SK-N-SH (cell line): ENCODE measurements at regions not wholly inside any gene's neighbourhood (a gene's known extent, or its start where the extent isn't known, plus 50 kb on each side); places are given as distances from the start of the nearest gene placed in this dataset.

Source experiments
- CTCF ChIA-PET: fragments of 300-600, 350-600 bp; formaldehyde crosslinking; extraction: SDS; loops from one replicate; lab custom pipeline; 2021; lab: Yijun Ruan, JAX
- POLR2A ChIA-PET: fragments of 350-600 bp; sonication (Branson Sonifier 250); formaldehyde crosslinking; extraction: SDS; loops from one replicate; lab custom pipeline; 2020; ENCODE audit warnings: antibody characterized with exemption, inconsistent platforms; lab: Yijun Ruan, JAX
- DNase-seq: peaks from one replicate; pipeline ENCODE4 v3.0.0; 2012
- H2AFZ ChIP-seq: fragments of 200-600 bp; sonication (generic); 2 replicates; pipeline ENCODE4 v1.8.1; 2016; ENCODE audit warnings: antibody characterized with exemption, mild to moderate bottlenecking, low read depth
- H3F3A ChIP-seq: fragments of 200-600 bp; sonication (generic); replicated peaks from 2 replicates; pipeline ENCODE3; 2016; ENCODE audit warnings: antibody characterized with exemption, mild to moderate bottlenecking; ENCODE audit not compliant: insufficient read depth
- H3K27ac ChIP-seq, 2 experiments: fragments of 200-500 bp in 1 of 2; fragments of 200-600 bp in 1 of 2; sonication (Bioruptor generic) in 1 of 2; sonication (generic), shearing (Covaris generic) in 1 of 2; 2 replicates each; pipeline versions ENCODE4 v1.5.1 to v1.6.1; 2014 to 2016; ENCODE audit warnings: low read depth in 2 of 2, inconsistent platforms in 1 of 2, low read length in 1 of 2, mild to moderate bottlenecking in 1 of 2, mixed read lengths in 1 of 2
- H3K27me3 ChIP-seq: fragments of 200-600 bp; sonication (generic), shearing (Covaris generic); 2 replicates; pipeline ENCODE4 v1.6.1; 2016; ENCODE audit warnings: mixed run types; ENCODE audit not compliant: insufficient read depth
- H3K36me3 ChIP-seq, 2 experiments: fragments of 200-500 bp in 1 of 2; fragments of 200-600 bp in 1 of 2; sonication (Bioruptor generic) in 1 of 2; sonication (generic) in 1 of 2; replicated peaks in 1 of 2; 2 replicates each; pipeline versions ENCODE3 to v1.5.1; 2014 to 2016; ENCODE audit warnings: low read length in 1 of 2, mild to moderate bottlenecking in 1 of 2; ENCODE audit not compliant: insufficient read depth in 2 of 2, control insufficient read depth in 1 of 2
- H3K4me1 ChIP-seq, 2 experiments: fragments of 200-500 bp in 1 of 2; fragments of 200-600 bp in 1 of 2; sonication (Bioruptor generic) in 1 of 2; sonication (generic), shearing (Covaris generic) in 1 of 2; 2 replicates each; pipeline versions ENCODE4 v1.5.1 to v1.6.1; 2014 to 2016; ENCODE audit warnings: low read depth in 1 of 2, low read length in 1 of 2, mixed run types in 1 of 2; ENCODE audit not compliant: insufficient read depth in 2 of 2, control insufficient read depth in 1 of 2
- H3K4me2 ChIP-seq: fragments of 200-600 bp; sonication (generic), shearing (Covaris generic); 2 replicates; pipeline ENCODE4 v1.6.1; 2017; ENCODE audit warnings: mixed run types
- H3K4me3 ChIP-seq, 2 experiments: fragments of 200-500 bp in 1 of 2; fragments of 200-600 bp in 1 of 2; sonication (Bioruptor generic) in 1 of 2; sonication (generic), shearing (Covaris generic) in 1 of 2; 2 replicates each; pipeline versions ENCODE4 v1.5.1 to v1.8.1; 2014 to 2016; ENCODE audit warnings: low read depth in 2 of 2, inconsistent platforms in 1 of 2, low read length in 1 of 2, mild to moderate bottlenecking in 1 of 2, mixed read lengths in 1 of 2, moderate library complexity in 1 of 2
- H3K79me2 ChIP-seq: fragments of 200-600 bp; sonication (generic); 2 replicates; pipeline ENCODE4 v1.8.1; 2017; ENCODE audit warnings: mild to moderate bottlenecking; ENCODE audit not compliant: insufficient read depth
- H3K9ac ChIP-seq: fragments of 200-600 bp; sonication (generic); 2 replicates; pipeline ENCODE4 v1.6.1; 2017; ENCODE audit warnings: mixed run types
- H3K9me2 ChIP-seq: fragments of 200-600 bp; sonication (generic); 2 replicates; pipeline ENCODE4 v1.6.1; 2017; ENCODE audit warnings: mixed run types
- H3K9me3 ChIP-seq: fragments of 200-600 bp; sonication (generic); 2 replicates; pipeline ENCODE4 v1.6.1; 2017; ENCODE audit warnings: mixed run types, mild to moderate bottlenecking, moderate library complexity
- H4K20me1 ChIP-seq: fragments of 200-600 bp; sonication (generic); 2 replicates; pipeline ENCODE4 v1.6.1; 2017; ENCODE audit warnings: mild to moderate bottlenecking, mixed run types; ENCODE audit not compliant: insufficient read depth
- CHD2 ChIP-seq: fragments of 150-350 bp; IDR thresholded peaks from 2 replicates; pipeline ENCODE4 v1.6.1; 2018; ENCODE audit warnings: low read length; ENCODE audit not compliant: partially characterized antibody
- CTCF ChIP-seq: fragments of 200-600 bp; sonication (generic); IDR thresholded peaks from 2 replicates; pipeline ENCODE4 v1.6.1; 2017; ENCODE audit warnings: antibody characterized with exemption, mild to moderate bottlenecking, moderate library complexity
- EP300 ChIP-seq, 2 experiments: IDR thresholded peaks; 2 replicates each; pipeline versions ENCODE4 v1.4.0 to v1.6.1; 2012; ENCODE audit warnings: borderline replicate concordance in 1 of 2, low read depth in 1 of 2, low read length in 1 of 2
- EZH2phosphoT487 ChIP-seq: fragments of 200-600 bp; sonication (generic); IDR thresholded peaks from 2 replicates; pipeline ENCODE4 v1.6.1; 2017; ENCODE audit warnings: low read depth, mixed run types, mild to moderate bottlenecking, antibody characterized with exemption, moderate library complexity, borderline replicate concordance
- FOXJ3 ChIP-seq: sonication (generic); formaldehyde crosslinking; IDR thresholded peaks from 2 replicates; pipeline ENCODE4 v1.5.1; 2020; ENCODE audit warnings: mild to moderate bottlenecking, missing genetic modification reagents
- GATA2 ChIP-seq: sonication (generic); formaldehyde crosslinking; IDR thresholded peaks from 2 replicates; pipeline ENCODE4 v1.5.0; 2020; ENCODE audit warnings: mild to moderate bottlenecking, missing genetic modification reagents
- JUND ChIP-seq: IDR thresholded peaks from 2 replicates; pipeline ENCODE4 v1.4.0; 2012
- MAX ChIP-seq: IDR thresholded peaks from 2 replicates; pipeline ENCODE4 v1.4.0; 2012; ENCODE audit warnings: low read depth
- MEF2A ChIP-seq: IDR thresholded peaks from 2 replicates; pipeline ENCODE4 v1.4.0; 2012; ENCODE audit warnings: low read depth, borderline replicate concordance
- PBX3 ChIP-seq: IDR thresholded peaks from 2 replicates; pipeline ENCODE4; 2012
- POLR2AphosphoS5 ChIP-seq: IDR thresholded peaks from 2 replicates; pipeline ENCODE4 v1.6.1; 2012; ENCODE audit warnings: low read depth, low read length
- RAD21 ChIP-seq: IDR thresholded peaks from 2 replicates; pipeline ENCODE4 v1.6.1; 2012; ENCODE audit warnings: mild to moderate bottlenecking, low read length
- RCOR1 ChIP-seq: fragments of 150-350 bp; IDR thresholded peaks from 2 replicates; pipeline ENCODE4 v1.6.1; 2017; ENCODE audit warnings: antibody characterized with exemption, low read length
- RFX5 ChIP-seq: IDR thresholded peaks from 2 replicates; pipeline ENCODE4 v1.6.1; 2012; ENCODE audit warnings: mild to moderate bottlenecking, improper control_type of control experiment, low read length
- SMC3 ChIP-seq: IDR thresholded peaks from 2 replicates; pipeline ENCODE4 v1.6.1; 2012; ENCODE audit warnings: low read depth, low read length, improper control_type of control experiment
- TCF12 ChIP-seq: IDR thresholded peaks from 2 replicates; pipeline ENCODE4 v1.4.0; 2012
- TEAD4 ChIP-seq: IDR thresholded peaks from 2 replicates; pipeline ENCODE4 v1.4.0; 2012; ENCODE audit warnings: mild to moderate bottlenecking, borderline replicate concordance; ENCODE audit not compliant: insufficient read depth
- USF2 ChIP-seq: fragments of 150-350 bp; IDR thresholded peaks from 2 replicates; pipeline ENCODE4 v1.6.1; 2017; ENCODE audit warnings: antibody characterized with exemption, low read length, low read depth, borderline replicate concordance
- YY1 ChIP-seq: IDR thresholded peaks from 2 replicates; pipeline ENCODE4 v1.4.0; 2012; ENCODE audit warnings: low read depth, mild to moderate bottlenecking
- ZBTB33 ChIP-seq: IDR thresholded peaks from 2 replicates; pipeline ENCODE4 v1.4.0; 2012; ENCODE audit warnings: low read depth, borderline replicate concordance
- WGBS: methylation state at CpG from one replicate; pipeline ENCODE4 v1.1.6; 2017; ENCODE audit warnings: low lambda C conversion rate; 5-methylcytosine and 5-hydroxymethylcytosine counted together

- no peaks in the 10 kb centered on the region for H3K36me3 ChIP-seq
- ChIA-PET POLR2A (no interaction called here), CTCF (interaction anchor here (0.9 to 1.3 kb wide), 2 partner anchors 12 to 17 kb away, joined by 3 read pairs; no protein-coding TSS in a partner anchor)
- H2AFZ ChIP-seq = no peak overlapping the region
- no peak overlapping the region for H3K4me3 ChIP-seq
- TF ChIP-seq PBX3 = peak; percentile 70
- TF ChIP-seq GATA2 (CRISPR knock-in tag) = peak; percentile 84
- no peak for TF ChIP-seq ZBTB33
- TF ChIP-seq TCF12 = peak; percentile 76
- TF ChIP-seq POLR2AphosphoS5 = peak; percentile 64; the same call in 1 of the 2 replicates
- TF ChIP-seq EZH2phosphoT487 = no peak
- TF ChIP-seq FOXJ3 = peak; percentile 54
- peak; percentile 10; the same call in 1 of the 2 replicates for TF ChIP-seq JUND
- TF ChIP-seq RFX5 = no peak
- no peak for TF ChIP-seq SMC3
- no peak for TF ChIP-seq USF2
- peak; percentile 64; the same call in 1 of the 2 replicates for TF ChIP-seq TEAD4
- no peak for TF ChIP-seq CTCF
- peak; percentile 52 to 94; a peak in 3 of 4 replicates for TF ChIP-seq EP300 (IDR thresholded peaks at IDR 0.05; ENCODE audit: borderline replicate concordance in 1 of 2, low read depth in 1 of 2, low read length in 1 of 2)
- no peak for TF ChIP-seq MAX
- peak; percentile 5 for TF ChIP-seq RAD21
- TF ChIP-seq YY1 = no peak
- peak; percentile 83; the same call in 1 of the 2 replicates for TF ChIP-seq RCOR1
- no peak for TF ChIP-seq MEF2A
- peak; percentile 33 for TF ChIP-seq CHD2
- peaks cover 20% of the 10 kb centered on the region for H3F3A ChIP-seq
- H3K79me2 ChIP-seq = no peaks in the 10 kb centered on the region
- H3K27ac ChIP-seq = peak overlapping the region; percentile 48 to 72; a peak in 3 of 4 replicates
- no peaks in the 10 kb centered on the region for H4K20me1 ChIP-seq
- H3K4me2 ChIP-seq = no peak overlapping the region
- peaks cover 0 to 3% of the 10 kb centered on the region in 2 experiments; a peak in 2 of 4 replicates for H3K4me1 ChIP-seq
- WGBS = 11% methylated on average over 2 of the region's 2 CpGs
- DNase-seq = peak; percentile 36
- no peaks in the 10 kb centered on the region for H3K9me3 ChIP-seq
- no peaks in the 10 kb centered on the region for H3K9me2 ChIP-seq
- no peaks in the 10 kb centered on the region for H3K27me3 ChIP-seq
- H3K9ac ChIP-seq = no peak overlapping the region
Measured at GRCh38 chr16:64481497-64481896, 640.4 kb downstream of the CDH11 start.
